HCT116 (cell line): ENCODE measurements at regions not wholly inside any gene's neighbourhood (a gene's known extent, or its start where the extent isn't known, plus 50 kb on each side); places are given as distances from the start of the nearest gene placed in this dataset.

Experiments used
- ATAC-seq: fragments of 200-7000 bp; cut with Tn5 transposase; 2 replicates; pipeline ENCODE4 v1.9.1; 2020; ENCODE audit warnings: mild to moderate bottlenecking, moderate library complexity
- BruUV-seq: library from RNA; stranded (reverse); fragments of 400-500 nt; replicated peaks from 2 replicates; lab custom pipeline; 2021; lab: Mats Ljungman, UMichigan
- CTCF ChIA-PET: fragments of 300-600 bp; sonication (Branson Sonifier 250); formaldehyde crosslinking; loops from one replicate; lab custom pipeline; 2021; ENCODE audit warnings: antibody characterized with exemption; lab: Charles Lee
- POLR2A ChIA-PET: fragments of 300-600, 350-600 bp; sonication (Branson Sonifier 250); formaldehyde crosslinking; loops from one replicate; lab custom pipeline; 2021; ENCODE audit warnings: antibody characterized with exemption; lab: Charles Lee
- RAD21 ChIA-PET, 2 experiments: fragments of 300-600 bp; sonication (Branson Sonifier 250); formaldehyde crosslinking; loops; one replicate each; lab custom pipeline; 2023; ENCODE audit warnings: low total read pairs in 2 of 2; ENCODE audit not compliant: uncharacterized antibody in 2 of 2, unreplicated experiment in 2 of 2, low non-redundant PET in 1 of 2; lab: Charles Lee
- DNase-seq: peaks from one replicate; pipeline ENCODE4 v3.0.0-alpha.2; 2010; ENCODE audit warnings: low read depth, low spot score
- H2AFZ ChIP-seq: fragments of 200-600 bp; shearing (Covaris generic), sonication (generic); 2 replicates; pipeline ENCODE4 v1.6.1; 2017; ENCODE audit warnings: low read depth, mixed run types, mixed read lengths, antibody characterized with exemption, low read length; ENCODE audit not compliant: poor library complexity, severe bottlenecking
- H3K27ac ChIP-seq: 2 replicates; pipeline ENCODE4 v1.5.1; 2012; ENCODE audit warnings: low read depth, low read length
- H3K27me3 ChIP-seq: fragments of 200-600 bp; sonication (generic); 2 replicates; pipeline ENCODE4 v1.6.1; 2016; ENCODE audit warnings: mixed run types, low read length, mixed read lengths; ENCODE audit not compliant: insufficient read depth
- H3K36me3 ChIP-seq, 2 experiments: fragments of 200-500 bp in 1 of 2; fragments of 200-600 bp in 1 of 2; sonication (Bioruptor generic) in 1 of 2; sonication (generic) in 1 of 2; 2 replicates each; pipeline versions ENCODE4 v1.5.1 to v1.6.1; 2014 to 2016; ENCODE audit warnings: low read length in 2 of 2, inconsistent platforms in 1 of 2, mixed read lengths in 1 of 2, mixed run types in 1 of 2; ENCODE audit not compliant: insufficient read depth in 2 of 2, control insufficient read depth in 1 of 2
- H3K4me1 ChIP-seq, 2 experiments: fragments of 200-600 bp in 1 of 2; sonication (generic) in 1 of 2; 2 replicates each; pipeline versions ENCODE4 v1.5.1 to v1.6.1; 2012 to 2017; ENCODE audit warnings: low read length in 2 of 2, inconsistent platforms in 1 of 2, mild to moderate bottlenecking in 1 of 2, mixed read lengths in 1 of 2, mixed run types in 1 of 2, moderate library complexity in 1 of 2; ENCODE audit not compliant: insufficient read depth in 2 of 2, control insufficient read depth in 1 of 2
- H3K4me2 ChIP-seq: fragments of 200-600 bp; sonication (generic); 2 replicates; pipeline ENCODE4 v1.6.1; 2017; ENCODE audit warnings: mixed run types, low read length, mixed read lengths
- H3K4me3 ChIP-seq, 2 experiments: fragments of 200-600 bp in 1 of 2; sonication (generic) in 1 of 2; replicated peaks in 1 of 2; 2 replicates each; pipeline ENCODE4 v1.5.1; 2011 to 2016; ENCODE audit warnings: low read length in 2 of 2, control low read depth in 1 of 2, low read depth in 1 of 2, mild to moderate bottlenecking in 1 of 2, mixed read lengths in 1 of 2, mixed run types in 1 of 2
- H3K79me2 ChIP-seq: fragments of 200-600 bp; sonication (generic); 2 replicates; pipeline ENCODE4 v1.6.1; 2017; ENCODE audit warnings: mild to moderate bottlenecking, mixed run types, low read length, moderate library complexity, mixed read lengths; ENCODE audit not compliant: insufficient read depth
- H3K9ac ChIP-seq: fragments of 200-600 bp; sonication (generic); 2 replicates; pipeline ENCODE4 v1.6.1; 2016; ENCODE audit warnings: low read length, mixed read lengths
- H3K9me2 ChIP-seq: fragments of 200-600 bp; sonication (generic), shearing (Covaris generic); 2 replicates; pipeline ENCODE4 v1.6.1; 2017; ENCODE audit warnings: mixed run types, mild to moderate bottlenecking, moderate library complexity; ENCODE audit not compliant: insufficient read depth
- H3K9me3 ChIP-seq, 2 experiments: fragments of 200-500 bp in 1 of 2; fragments of 200-600 bp in 1 of 2; sonication (Bioruptor generic) in 1 of 2; sonication (generic) in 1 of 2; 2 replicates each; pipeline ENCODE4 v1.6.1; 2014 to 2017; ENCODE audit warnings: low read length in 2 of 2, mixed read lengths in 2 of 2, inconsistent platforms in 1 of 2, low read depth in 1 of 2, mild to moderate bottlenecking in 1 of 2, mixed run types in 1 of 2, moderate library complexity in 1 of 2; ENCODE audit not compliant: control insufficient read depth in 1 of 2, insufficient read depth in 1 of 2
- H4K20me1 ChIP-seq: fragments of 200-600 bp; sonication (generic), shearing (Covaris generic); 2 replicates; pipeline ENCODE4 v1.6.1; 2017; ENCODE audit warnings: mixed run types, mild to moderate bottlenecking, moderate library complexity; ENCODE audit not compliant: insufficient read depth
- CBX3 ChIP-seq: IDR thresholded peaks from 2 replicates; pipeline ENCODE4 v1.6.1; 2012; ENCODE audit warnings: low read depth
- EGR1 ChIP-seq: IDR thresholded peaks from 2 replicates; pipeline ENCODE4 v1.6.1; 2012; ENCODE audit warnings: low read depth
- EZH2phosphoT487 ChIP-seq: fragments of 200-600 bp; IDR thresholded peaks from 2 replicates; pipeline ENCODE4 v1.6.1; 2018; ENCODE audit warnings: antibody characterized with exemption, borderline replicate concordance
- JUND ChIP-seq: IDR thresholded peaks from 2 replicates; pipeline ENCODE4 v1.6.1; 2012
- RAD21 ChIP-seq: IDR thresholded peaks from 2 replicates; pipeline ENCODE4 v1.6.1; 2012; ENCODE audit warnings: low read depth, mild to moderate bottlenecking
- REST ChIP-seq: IDR thresholded peaks from 2 replicates; pipeline ENCODE4 v1.6.1; 2012; ENCODE audit warnings: low read depth
- SIN3A ChIP-seq: IDR thresholded peaks from 2 replicates; pipeline ENCODE4 v1.6.1; 2012; ENCODE audit warnings: low read depth
- SP1 ChIP-seq: IDR thresholded peaks from 2 replicates; pipeline ENCODE4 v1.6.1; 2012; ENCODE audit warnings: low read depth
- TCF7L2 ChIP-seq: IDR thresholded peaks from 2 replicates; pipeline ENCODE4 v1.7.0; 2011; ENCODE audit warnings: borderline replicate concordance, inconsistent platforms; ENCODE audit not compliant: insufficient read depth, insufficient read length; ENCODE audit errors: extremely low read depth
- YY1 ChIP-seq: IDR thresholded peaks from 2 replicates; pipeline ENCODE4 v1.6.1; 2011; ENCODE audit warnings: low read length, low read depth, moderate library complexity, mild to moderate bottlenecking; ENCODE audit not compliant: insufficient replicate concordance; ENCODE audit errors: extremely low read depth
- ZFX ChIP-seq: fragments of 450-650 bp; IDR thresholded peaks from 2 replicates; pipeline ENCODE4 v1.6.1; 2017
- ZNF274 ChIP-seq: fragments of 200-500 bp; sonication (Bioruptor generic); IDR thresholded peaks from 2 replicates; pipeline ENCODE4 v1.6.1; 2014; ENCODE audit warnings: mild to moderate bottlenecking, low read depth, low read length, inconsistent platforms
- intact Hi-C: fragments of 100-400 bp; cut with micrococcal nuclease; formaldehyde crosslinking; loops from 2 replicates; pipeline ENCODE4 v1.10.0; 2022
- TF ChIP-seq, protein P1 (sequence below): IDR thresholded peaks from 2 replicates; pipeline ENCODE4 v1.6.1; 2012
- TF ChIP-seq, protein P2 (sequence below): IDR thresholded peaks from 2 replicates; pipeline ENCODE4 v1.6.1; 2011; ENCODE audit warnings: mild to moderate bottlenecking, low read length, moderate library complexity; ENCODE audit not compliant: insufficient replicate concordance; ENCODE audit errors: extremely low read depth

- H3K4me1 ChIP-seq = peaks cover 0 to 5% of the 10 kb centered on the region in 2 experiments; a peak in 1 of 4 replicates
- no peaks in the 10 kb centered on the region for H3K9me3 ChIP-seq
- H3K27ac ChIP-seq = no peak overlapping the region
- no peak overlapping the region for H3K9ac ChIP-seq
- H3K27me3 ChIP-seq = no peaks in the 10 kb centered on the region
- H4K20me1 ChIP-seq = no peaks in the 10 kb centered on the region
- no peak overlapping the region for H2AFZ ChIP-seq
- RAD21 ChIA-PET = no interaction called here
- H3K36me3 ChIP-seq = no peaks in the 10 kb centered on the region
- no peak overlapping the region for H3K4me3 ChIP-seq
- no TSS peak for BruUV-seq
- ATAC-seq (no peak), DNase-seq (no peak)
- TF ChIP-seq ZNF274 = no peak
- TF ChIP-seq JUND = no peak
- no peak for TF ChIP-seq SP1
- no peak for TF ChIP-seq RAD21
- TF ChIP-seq, protein P1, sequence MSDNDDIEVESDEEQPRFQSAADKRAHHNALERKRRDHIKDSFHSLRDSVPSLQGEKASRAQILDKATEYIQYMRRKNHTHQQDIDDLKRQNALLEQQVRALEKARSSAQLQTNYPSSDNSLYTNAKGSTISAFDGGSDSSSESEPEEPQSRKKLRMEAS = no peak
- H3K4me2 ChIP-seq = no peak overlapping the region
- intact Hi-C loops = no loop called here
- H3K9me2 ChIP-seq = no peaks in the 10 kb centered on the region
- POLR2A ChIA-PET = no interaction called here
- H3K79me2 ChIP-seq = no peaks in the 10 kb centered on the region
- CTCF ChIA-PET = no interaction called here
These were observed 932.8 kb downstream of the SLC4A3 start for GRCh38 chr2:220560192-220560591.

- CTCF ChIA-PET = no interaction called here
- RAD21 ChIA-PET = no interaction called here
- Histone ChIP-seq H3K4me3 (no peak overlapping the region), H3K9me2 (no peaks in the 10 kb centered on the region), H3K79me2 (no peaks in the 10 kb centered on the region), H3K9me3 (no peaks in the 10 kb centered on the region), H3K27ac (no peak overlapping the region), H4K20me1 (no peaks in the 10 kb centered on the region), H3K4me2 (no peak overlapping the region), H2AFZ (no peak overlapping the region), H3K9ac (no peak overlapping the region), H3K4me1 (no peaks in the 10 kb centered on the region), H3K36me3 (no peaks in the 10 kb centered on the region), H3K27me3 (no peaks in the 10 kb centered on the region)
- DNase-seq (no peak), ATAC-seq (no peak)
- no TSS peak for BruUV-seq
- POLR2A ChIA-PET = no interaction called here
- intact Hi-C loops = no loop called here
- no peak for TF ChIP-seq EZH2phosphoT487
- TF ChIP-seq, protein P2, sequence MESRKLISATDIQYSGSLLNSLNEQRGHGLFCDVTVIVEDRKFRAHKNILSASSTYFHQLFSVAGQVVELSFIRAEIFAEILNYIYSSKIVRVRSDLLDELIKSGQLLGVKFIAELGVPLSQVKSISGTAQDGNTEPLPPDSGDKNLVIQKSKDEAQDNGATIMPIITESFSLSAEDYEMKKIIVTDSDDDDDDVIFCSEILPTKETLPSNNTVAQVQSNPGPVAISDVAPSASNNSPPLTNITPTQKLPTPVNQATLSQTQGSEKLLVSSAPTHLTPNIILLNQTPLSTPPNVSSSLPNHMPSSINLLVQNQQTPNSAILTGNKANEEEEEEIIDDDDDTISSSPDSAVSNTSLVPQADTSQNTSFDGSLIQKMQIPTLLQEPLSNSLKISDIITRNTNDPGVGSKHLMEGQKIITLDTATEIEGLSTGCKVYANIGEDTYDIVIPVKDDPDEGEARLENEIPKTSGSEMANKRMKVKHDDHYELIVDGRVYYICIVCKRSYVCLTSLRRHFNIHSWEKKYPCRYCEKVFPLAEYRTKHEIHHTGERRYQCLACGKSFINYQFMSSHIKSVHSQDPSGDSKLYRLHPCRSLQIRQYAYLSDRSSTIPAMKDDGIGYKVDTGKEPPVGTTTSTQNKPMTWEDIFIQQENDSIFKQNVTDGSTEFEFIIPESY = no peak
- TF ChIP-seq, protein P1 = no peak
- TF ChIP-seq CBX3 = no peak
- no peak for TF ChIP-seq ZFX
- TF ChIP-seq SIN3A = no peak
- TF ChIP-seq EGR1 = no peak
- TF ChIP-seq REST = no peak
- no peak for TF ChIP-seq SP1
- no peak for TF ChIP-seq ZNF274
- no peak for TF ChIP-seq YY1
- no peak for TF ChIP-seq TCF7L2
These were observed 935.1 kb downstream of the SLC4A3 start for GRCh38 chr2:220562375-220563140.
